Hematopoietic multipotent progenitor cell (in vitro differentiated cells): ENCODE measurements at regions not wholly inside any gene's neighbourhood (a gene's known extent, or its start where the extent isn't known, plus 50 kb on each side); places are given as distances from the start of the nearest gene placed in this dataset.
"Not testable (repeated sequence)": the region's sequence is repeated elsewhere in the genome, so short reads cannot be mapped to it uniquely, and the experiment has no call there.

Experiments
- DNase-seq, 3 donors: peaks; one replicate each; pipeline ENCODE4 v3.0.0-alpha.2; 2011 to 2015; ENCODE audit warnings: low read depth in 2 of 3, low spot score in 2 of 3

DNA sequence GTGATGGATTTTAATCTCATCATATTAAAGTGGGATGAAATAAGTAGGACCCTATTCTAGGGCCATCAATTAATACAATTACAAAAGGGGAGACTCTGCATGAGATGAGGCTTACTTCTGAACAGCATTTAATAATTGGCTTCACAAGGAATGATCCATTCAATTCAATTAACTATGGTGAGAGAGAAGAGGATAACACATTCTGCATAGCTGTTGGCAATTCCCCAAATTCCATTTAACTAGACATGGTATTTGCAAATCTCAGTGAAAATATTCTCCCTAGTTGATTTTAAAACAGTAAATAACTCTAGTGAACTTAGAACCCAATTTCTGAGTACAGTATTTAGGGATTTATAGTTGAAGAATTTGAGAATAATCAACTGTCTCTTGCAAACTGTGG, 145.3 kb downstream of the NOC3L start:
- no peak for DNase-seq

DNA sequence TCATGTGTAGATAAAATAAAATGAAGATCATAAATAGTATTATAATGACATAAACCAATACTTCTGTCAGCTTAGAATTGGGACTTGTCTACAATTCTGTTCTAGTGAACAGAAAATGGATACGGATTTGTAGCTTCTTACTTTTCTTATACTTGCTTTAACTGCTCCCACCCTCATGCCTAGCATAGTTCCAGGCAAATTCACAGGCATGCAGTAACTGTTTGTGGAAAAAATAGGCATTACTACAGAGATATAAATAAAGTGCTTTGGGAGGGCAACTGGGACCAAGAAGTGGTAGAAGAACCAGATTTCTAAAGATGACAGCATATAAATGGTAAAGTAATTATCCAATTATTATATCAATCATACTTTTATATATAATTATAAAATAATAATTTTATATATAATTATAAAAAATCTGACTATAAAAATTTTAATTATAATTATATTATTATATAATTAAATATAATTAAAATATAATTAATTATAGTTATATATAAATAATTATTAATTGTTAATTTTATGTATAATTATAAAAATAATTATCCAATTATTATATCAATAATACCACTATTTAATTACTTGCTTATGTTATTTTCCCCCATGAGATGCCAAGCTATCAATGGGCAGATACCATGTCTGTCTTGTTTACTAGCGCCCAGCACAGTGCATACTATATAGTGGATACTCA, 144.1 kb downstream of the NOC3L start:
- no peak for DNase-seq

- no peak for DNase-seq
Observed at GRCh38 chr10:94219829-94220228, 142.9 kb downstream of the NOC3L start.

GRCh38 chr10:94220717-94221116, 142.0 kb downstream of the NOC3L start:
- no peak for DNase-seq

- DNase-seq, result no peak
Observed at GRCh38 chr10:94223702-94224370, 138.9 kb downstream of the NOC3L start.

DNA sequence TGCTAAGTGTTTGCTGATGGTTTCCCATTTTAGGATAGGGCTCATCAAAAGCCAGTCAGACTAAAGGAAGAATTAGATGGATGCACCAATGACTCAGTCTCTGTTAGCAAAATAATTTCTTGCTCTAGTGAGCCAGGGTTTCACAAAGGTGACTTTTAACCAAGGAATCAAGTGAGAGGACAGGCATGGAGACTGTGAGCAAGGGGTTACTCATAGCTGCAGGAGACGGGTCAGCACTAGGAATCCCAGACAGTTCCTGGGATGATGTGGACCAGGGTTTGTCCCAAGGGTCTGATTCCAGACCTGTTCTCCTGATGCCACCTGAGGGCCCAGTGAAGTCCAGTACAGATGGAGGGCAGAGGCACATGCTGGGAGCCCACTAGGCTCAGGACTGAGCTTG, 138.1 kb downstream of the NOC3L start:
- no peak for DNase-seq

- DNase-seq, result no peak
Observed at GRCh38 chr10:94225589-94225988, 137.2 kb downstream of the NOC3L start.

GRCh38 chr10:94230134-94230785, 132.5 kb downstream of the NOC3L start:
- DNase-seq, result no peak

- DNase-seq, result no peak
Observed at GRCh38 chr10:94232711-94233383, 129.9 kb downstream of the NOC3L start.

GRCh38 chr10:94235461-94235860, 127.3 kb downstream of the NOC3L start:
- no peak for DNase-seq

DNA sequence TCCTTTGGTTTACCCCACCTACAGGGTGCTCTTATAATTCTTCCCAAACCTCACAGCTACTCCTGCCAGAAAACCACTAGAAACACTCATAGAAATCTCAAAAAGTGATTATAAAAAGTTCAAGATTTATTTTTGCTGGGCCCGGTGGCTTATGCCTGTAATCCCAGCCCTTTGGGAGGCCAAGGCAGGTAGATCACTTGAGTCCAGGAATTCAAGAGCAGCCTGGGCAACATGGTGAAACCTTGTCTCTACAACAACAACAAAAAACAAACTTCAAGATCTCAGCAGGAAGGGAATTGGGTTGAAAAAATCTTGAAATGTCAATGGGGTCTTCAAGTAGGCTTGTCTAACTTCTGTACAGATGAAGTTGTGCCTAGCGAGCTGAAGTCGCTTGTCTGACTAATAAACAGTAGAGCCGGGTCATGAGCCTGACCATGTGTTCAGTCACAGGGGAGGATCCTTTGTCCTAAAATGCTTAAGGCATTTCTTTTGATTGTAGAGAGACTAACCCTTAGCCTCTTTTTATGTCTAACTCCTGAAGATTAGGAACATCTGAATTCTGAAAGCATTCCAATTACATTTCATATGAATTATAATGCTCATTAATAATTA, 124.6 kb downstream of the NOC3L start:
- DNase-seq, result no peak

- no peak for DNase-seq
Observed at GRCh38 chr10:94239696-94240095, 123.0 kb downstream of the NOC3L start.

GRCh38 chr10:94240491-94240890, 122.2 kb downstream of the NOC3L start:
- no peak for DNase-seq

GRCh38 chr10:94240901-94241300, 121.8 kb downstream of the NOC3L start:
- no peak for DNase-seq

DNA sequence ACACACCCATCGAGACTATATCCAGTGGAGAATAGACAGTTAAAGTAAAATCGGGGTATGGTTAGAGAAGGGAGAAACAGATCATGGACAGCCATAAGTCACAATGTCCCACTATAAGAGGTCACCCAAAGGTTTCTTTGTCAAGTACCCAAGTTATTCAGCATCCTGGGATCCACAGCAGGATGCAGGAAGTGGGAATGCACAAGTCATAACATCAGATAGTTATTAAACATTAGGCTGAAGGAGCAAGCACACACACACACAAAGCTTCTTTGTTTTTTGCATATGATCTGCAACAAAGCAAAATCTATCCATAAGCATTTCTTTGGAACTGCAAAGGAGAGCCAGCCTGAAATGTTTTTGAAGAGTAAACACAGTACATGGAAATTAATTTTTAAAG, 111.6 kb downstream of the NOC3L start:
- no peak for DNase-seq

GRCh38 chr10:94251568-94251967, 111.2 kb downstream of the NOC3L start:
- DNase-seq, result no peak

DNA sequence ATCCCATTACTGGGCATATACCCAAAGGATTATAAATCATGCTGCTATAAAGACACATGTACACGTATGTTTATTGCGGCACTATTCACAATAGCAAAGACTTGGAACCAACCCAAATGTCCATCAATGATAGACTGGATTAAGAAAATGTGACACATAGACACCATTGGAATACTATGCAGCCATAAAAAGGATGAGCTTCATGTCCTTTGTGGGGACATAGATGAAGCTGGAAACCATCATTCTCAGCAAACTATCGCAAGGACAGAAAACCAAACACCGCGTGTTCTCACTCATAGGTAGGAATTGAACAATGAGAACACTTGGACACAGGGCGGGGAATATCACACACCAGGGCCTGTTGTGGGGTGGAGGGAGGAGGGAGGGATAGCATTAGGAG, 105.3 kb downstream of the NOC3L start:
- DNase-seq, result not testable (repeated sequence)

DNA sequence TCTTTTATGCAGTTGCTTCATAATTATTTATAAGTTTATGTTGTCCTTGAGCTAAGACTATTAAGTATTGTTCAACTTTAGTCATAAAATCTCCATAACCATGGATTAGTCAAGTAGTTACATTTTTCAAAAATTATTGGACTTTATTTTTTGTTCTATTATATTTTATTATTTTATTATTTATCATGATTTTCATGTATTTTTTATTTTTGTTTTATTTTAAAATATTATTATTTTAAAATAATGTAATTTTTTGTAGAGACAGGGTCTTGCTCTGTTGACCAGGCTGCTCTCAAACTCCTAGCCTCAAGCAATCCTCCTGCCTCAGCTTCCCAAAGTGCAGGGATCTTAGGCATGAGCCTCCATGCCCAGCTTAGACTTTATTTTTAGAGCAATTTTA, 102.3 kb downstream of the NOC3L start:
- no peak for DNase-seq

- DNase-seq, result no peak
Observed at GRCh38 chr10:94264085-94264484, 98.7 kb downstream of the NOC3L start.

DNA sequence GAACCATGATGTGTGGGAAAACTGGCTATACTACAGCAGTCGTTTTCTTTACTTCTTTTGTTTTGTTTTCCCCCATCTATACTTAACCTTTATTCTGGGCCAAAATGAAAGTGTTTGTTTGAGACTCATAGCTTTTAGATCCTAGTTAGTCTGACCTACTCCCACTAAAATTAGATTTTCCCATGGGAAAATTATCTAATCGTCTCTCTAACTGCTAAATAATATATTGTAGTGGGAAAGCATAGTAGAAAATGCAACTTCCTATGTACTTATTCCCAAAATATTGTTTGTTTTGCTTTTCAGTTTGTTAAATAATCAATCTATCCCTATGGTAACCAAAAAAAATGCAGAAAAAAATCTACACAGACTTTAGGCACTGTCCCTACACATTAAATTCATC, 96.6 kb downstream of the NOC3L start:
- no peak for DNase-seq

DNA sequence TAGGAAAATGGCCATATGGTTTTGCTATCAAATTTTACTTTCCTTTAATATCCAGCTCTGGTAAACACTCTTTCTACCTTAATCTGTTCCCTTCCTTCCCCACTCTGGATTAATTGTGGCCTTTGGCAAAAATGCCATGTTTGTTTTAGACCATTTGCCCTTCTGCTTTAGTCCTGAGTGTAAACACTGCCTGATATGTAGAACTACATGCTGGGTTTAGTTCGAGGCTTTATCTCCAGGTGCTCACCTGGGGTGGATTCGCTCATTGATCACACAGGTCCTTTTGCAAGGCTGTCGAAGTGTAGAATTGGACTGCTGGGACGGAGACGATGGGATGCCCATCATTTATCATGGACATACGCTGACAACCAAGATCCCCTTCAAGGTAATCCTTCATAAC, 94.1 kb downstream of the NOC3L start:
- DNase-seq, result no peak
